ENCODE measurements at regions not wholly inside any gene's neighbourhood (a gene's known extent, or its start where the extent isn't known, plus 50 kb on each side); places are given as distances from the start of the nearest gene placed in this dataset.

DNA sequence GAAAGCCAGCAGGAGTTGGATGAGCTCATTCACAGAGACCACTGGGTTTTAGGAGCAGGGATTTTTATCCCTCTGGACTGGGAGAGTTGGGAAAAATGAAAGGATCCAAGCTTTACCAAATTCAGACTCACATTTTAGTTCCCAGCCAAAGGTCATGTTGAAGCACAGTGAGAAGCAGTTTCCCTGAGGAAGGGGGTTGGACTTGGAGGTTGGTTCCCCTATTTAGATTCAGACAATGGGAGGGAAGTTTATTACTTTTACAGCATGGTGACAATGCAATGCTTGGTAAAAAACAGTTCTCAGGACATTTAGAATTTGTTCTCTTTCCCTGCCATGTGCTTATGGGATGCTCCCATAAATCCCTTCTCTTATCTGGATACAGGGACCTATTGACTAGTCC lies 57.3 kb upstream of the ZNF648 start:
- DNase-seq = no peak

DNA sequence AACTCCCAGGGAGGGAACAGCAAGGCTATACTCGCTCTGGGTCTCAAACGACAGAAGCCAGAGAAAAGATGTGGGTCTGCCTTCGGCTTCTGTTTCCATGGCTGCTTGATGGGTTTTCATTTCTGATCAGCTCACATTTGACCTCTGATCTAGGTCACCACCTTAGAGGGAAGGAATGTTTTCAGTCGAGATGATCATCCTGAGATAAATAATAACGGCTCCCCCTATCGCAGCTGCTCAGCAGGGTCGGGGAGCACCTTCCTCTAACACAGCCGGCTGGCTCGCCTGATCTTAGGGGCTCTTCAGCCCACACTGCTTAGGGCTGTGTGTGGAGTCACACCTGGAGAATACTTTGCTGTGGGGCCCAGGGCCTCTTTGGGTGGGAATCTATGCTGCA lies 53.1 kb upstream of the ZNF648 start:
- DNase-seq = no peak

DNA sequence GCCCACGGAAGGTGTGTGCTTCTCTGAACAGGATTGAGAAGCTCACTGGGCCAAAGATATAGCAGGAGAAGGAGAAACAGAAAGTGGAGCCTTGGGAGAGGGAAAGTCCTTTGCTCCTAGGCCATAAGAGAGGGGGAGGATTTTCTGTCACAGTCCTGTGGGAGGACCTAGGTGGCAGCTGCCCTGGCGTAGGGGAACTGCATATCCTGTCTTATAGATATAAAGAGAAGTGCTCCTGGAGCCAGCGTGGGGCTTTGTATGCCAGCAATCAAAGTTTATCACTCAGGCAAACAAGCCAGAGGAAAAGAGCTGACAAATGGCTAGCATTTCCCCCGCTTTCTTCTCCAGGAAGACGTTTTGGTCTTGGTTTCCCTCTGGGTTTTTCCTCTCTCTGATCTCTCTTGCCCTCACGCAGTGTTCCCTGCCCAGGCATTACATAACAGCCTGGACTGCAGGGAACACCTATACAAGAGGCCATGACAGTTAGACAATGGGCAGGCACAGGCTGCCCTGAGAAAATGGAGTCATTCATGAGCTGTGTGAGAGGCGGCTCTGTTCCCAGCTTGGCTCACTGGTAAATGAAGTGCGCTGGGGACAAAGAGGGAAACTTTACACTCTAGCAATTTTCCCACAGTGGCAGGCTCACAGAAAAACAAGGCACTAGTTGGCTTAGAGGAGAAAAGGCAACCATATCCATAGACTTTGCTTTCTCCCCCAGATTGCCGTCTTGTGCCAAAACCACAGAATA lies 52.5 kb upstream of the ZNF648 start:
- no peak for DNase-seq

DNA sequence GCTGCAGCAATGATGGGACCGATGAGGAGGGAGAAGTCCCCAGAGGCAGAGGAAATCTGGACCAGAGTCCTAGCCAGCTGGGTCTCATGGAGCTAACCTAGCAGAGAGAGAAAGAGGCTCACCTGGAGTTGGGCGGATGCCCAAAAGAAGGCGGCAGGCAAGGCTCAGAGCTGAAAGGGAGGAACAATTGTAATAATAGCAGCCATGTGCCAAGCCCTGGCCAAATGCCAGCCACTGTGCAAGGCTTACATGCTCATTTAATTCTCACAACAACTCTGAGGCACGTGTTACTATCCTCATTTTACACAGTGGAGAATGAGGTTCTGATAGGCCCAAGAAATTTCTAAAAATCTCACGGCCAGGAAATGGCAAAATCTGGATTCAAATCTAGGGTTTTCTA lies 50.0 kb upstream of the ZNF648 start:
- peak; percentile 78 for DNase-seq
